ENCODE measurements at regions not wholly inside any gene's neighbourhood (a gene's known extent, or its start where the extent isn't known, plus 50 kb on each side); places are given as distances from the start of the nearest gene placed in this dataset.

DNA sequence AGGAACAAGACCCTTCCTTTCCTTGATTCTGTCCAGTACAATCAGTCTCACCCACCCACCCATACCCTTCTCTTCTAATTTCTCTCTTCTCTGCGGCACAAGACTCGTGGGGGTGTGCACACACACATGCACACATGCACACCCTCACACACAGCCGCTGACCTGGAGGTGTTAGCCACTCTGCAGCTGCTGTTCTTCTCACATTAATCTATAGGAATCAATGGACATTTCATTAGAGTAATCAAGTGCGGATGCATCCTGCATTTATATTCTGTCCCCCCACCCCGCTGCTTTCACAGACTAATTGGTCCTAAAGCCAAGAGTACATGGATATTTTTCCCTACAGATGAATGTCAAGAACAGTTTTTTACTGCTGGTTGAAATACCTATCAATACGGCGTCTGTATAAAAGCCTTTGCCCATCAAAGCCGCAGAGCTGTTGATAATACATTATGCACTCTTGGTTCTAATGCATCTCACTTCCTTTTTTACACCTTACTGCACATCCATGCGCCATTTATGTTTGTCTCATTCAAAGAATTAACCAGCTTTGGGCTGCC, 186.5 kb upstream of the ONECUT1 start:
- Histone ChIP-seq H3K27ac (no peak overlapping the region), H3K9me3 (ENCODE audit: low read depth) (no peaks in the 10 kb centered on the region), H3K27me3 (replicated peaks; ENCODE audit: insufficient read depth) (no peaks in the 10 kb centered on the region), H4K20me1 (ENCODE audit: insufficient read depth) (no peaks in the 10 kb centered on the region), H2AFZ (no peak overlapping the region), H3K4me1 (ENCODE audit: insufficient read depth) (no peaks in the 10 kb centered on the region), H3K4me2 (ENCODE audit: unreplicated experiment) (no peak overlapping the region), H3F3A (ENCODE audit: insufficient read depth) (no peaks in the 10 kb centered on the region), H3K9me2 (ENCODE audit: insufficient read depth) (no peaks in the 10 kb centered on the region), H3K9ac (no peak overlapping the region), H3K79me2 (ENCODE audit: insufficient read depth) (no peaks in the 10 kb centered on the region), H3K4me3 (no peak overlapping the region), H3K36me3 (ENCODE audit: low read depth) (no peaks in the 10 kb centered on the region)
- in situ Hi-C loops (cut with MboI), result no loop called here
- DNase-seq, result no peak
- WGBS, 2 experiments (ENCODE audit: low coverage in 1 of 2, low lambda C conversion rate in 2 of 2, missing lambda C conversion rate in 2 of 2), result 32% methylated on average over 9 of the region's 9 CpGs
- TF ChIP-seq EZH2 (IDR thresholded peaks at IDR 0.05; ENCODE audit: insufficient read depth, poor library complexity, severe bottlenecking) (no peak), EZH2phosphoT487 (IDR thresholded peaks at IDR 0.05; ENCODE audit: insufficient read depth, low read depth) (no peak)

- no peaks in the 10 kb centered on the region for H3K79me2 ChIP-seq (ENCODE audit: insufficient read depth)
- DNase-seq, result no peak
- H3F3A ChIP-seq (ENCODE audit: insufficient read depth), result no peaks in the 10 kb centered on the region
- no peaks in the 10 kb centered on the region for H4K20me1 ChIP-seq (ENCODE audit: insufficient read depth)
- H3K4me2 ChIP-seq (ENCODE audit: unreplicated experiment), result no peak overlapping the region
- H3K9ac ChIP-seq, result no peak overlapping the region
- H3K27me3 ChIP-seq (replicated peaks; ENCODE audit: insufficient read depth), result no peaks in the 10 kb centered on the region
- H3K9me3 ChIP-seq (ENCODE audit: low read depth), result no peaks in the 10 kb centered on the region
- 11 to 14% methylated on average over 4 of the region's 4 CpGs for WGBS, 2 experiments (ENCODE audit: low coverage in 1 of 2, low lambda C conversion rate in 2 of 2, missing lambda C conversion rate in 2 of 2)
- TF ChIP-seq EZH2 (IDR thresholded peaks at IDR 0.05; ENCODE audit: insufficient read depth, poor library complexity, severe bottlenecking), result no peak
- no peak for TF ChIP-seq EZH2phosphoT487 (IDR thresholded peaks at IDR 0.05; ENCODE audit: insufficient read depth, low read depth)
- no peak overlapping the region for H3K27ac ChIP-seq
- H2AFZ ChIP-seq, result no peak overlapping the region
- no peaks in the 10 kb centered on the region for H3K4me1 ChIP-seq (ENCODE audit: insufficient read depth)
- in situ Hi-C loops (cut with MboI), result no loop called here
- H3K36me3 ChIP-seq (ENCODE audit: low read depth), result no peaks in the 10 kb centered on the region
- H3K4me3 ChIP-seq, result no peak overlapping the region
- no peaks in the 10 kb centered on the region for H3K9me2 ChIP-seq (ENCODE audit: insufficient read depth)
Measured at GRCh38 chr15:52975941-52976449, 185.9 kb upstream of the ONECUT1 start.

GRCh38 chr15:52963865-52964264, 173.7 kb upstream of the ONECUT1 start:
- no peaks in the 10 kb centered on the region for H3K27me3 ChIP-seq (replicated peaks; ENCODE audit: insufficient read depth)
- in situ Hi-C loops (cut with MboI), result no loop called here
- no peak overlapping the region for H3K27ac ChIP-seq
- H3K4me3 ChIP-seq, result no peak overlapping the region
- H2AFZ ChIP-seq, result no peak overlapping the region
- no peaks in the 10 kb centered on the region for H4K20me1 ChIP-seq (ENCODE audit: insufficient read depth)
- TF ChIP-seq EZH2 (IDR thresholded peaks at IDR 0.05; ENCODE audit: insufficient read depth, poor library complexity, severe bottlenecking) (no peak), EZH2phosphoT487 (IDR thresholded peaks at IDR 0.05; ENCODE audit: insufficient read depth, low read depth) (no peak)
- H3K4me1 ChIP-seq (ENCODE audit: insufficient read depth), result no peaks in the 10 kb centered on the region
- H3K9ac ChIP-seq, result no peak overlapping the region
- no peaks in the 10 kb centered on the region for H3K9me2 ChIP-seq (ENCODE audit: insufficient read depth)
- no peaks in the 10 kb centered on the region for H3K79me2 ChIP-seq (ENCODE audit: insufficient read depth)
- no peak overlapping the region for H3K4me2 ChIP-seq (ENCODE audit: unreplicated experiment)
- no peaks in the 10 kb centered on the region for H3K36me3 ChIP-seq (ENCODE audit: low read depth)
- no peak for DNase-seq
- peaks cover 4% of the 10 kb centered on the region for H3K9me3 ChIP-seq (ENCODE audit: low read depth)
- no peaks in the 10 kb centered on the region for H3F3A ChIP-seq (ENCODE audit: insufficient read depth)

GRCh38 chr15:52960283-52960682, 170.1 kb upstream of the ONECUT1 start:
- H3K9ac ChIP-seq, result no peak overlapping the region
- no peaks in the 10 kb centered on the region for H3F3A ChIP-seq (ENCODE audit: insufficient read depth)
- H3K9me2 ChIP-seq (ENCODE audit: insufficient read depth), result no peaks in the 10 kb centered on the region
- H3K79me2 ChIP-seq (ENCODE audit: insufficient read depth), result no peaks in the 10 kb centered on the region
- no peak overlapping the region for H3K4me2 ChIP-seq (ENCODE audit: unreplicated experiment)
- no peaks in the 10 kb centered on the region for H3K27me3 ChIP-seq (replicated peaks; ENCODE audit: insufficient read depth)
- DNase-seq, result no peak
- 14 to 20% methylated on average over 6 of the region's 6 CpGs for WGBS, 2 experiments (ENCODE audit: low coverage in 1 of 2, low lambda C conversion rate in 2 of 2, missing lambda C conversion rate in 2 of 2)
- H3K9me3 ChIP-seq (ENCODE audit: low read depth), result peaks cover 4% of the 10 kb centered on the region
- H2AFZ ChIP-seq, result no peak overlapping the region
- no peaks in the 10 kb centered on the region for H3K36me3 ChIP-seq (ENCODE audit: low read depth)
- no peak overlapping the region for H3K4me3 ChIP-seq
- H3K27ac ChIP-seq, result no peak overlapping the region
- no peaks in the 10 kb centered on the region for H3K4me1 ChIP-seq (ENCODE audit: insufficient read depth)
- in situ Hi-C loops (cut with MboI), result no loop called here
- no peak for TF ChIP-seq EZH2phosphoT487 (IDR thresholded peaks at IDR 0.05; ENCODE audit: insufficient read depth, low read depth)
- TF ChIP-seq EZH2 (IDR thresholded peaks at IDR 0.05; ENCODE audit: insufficient read depth, poor library complexity, severe bottlenecking), result no peak
- no peaks in the 10 kb centered on the region for H4K20me1 ChIP-seq (ENCODE audit: insufficient read depth)

- H3K4me3 ChIP-seq, result no peak overlapping the region
- no peaks in the 10 kb centered on the region for H3K79me2 ChIP-seq (ENCODE audit: insufficient read depth)
- H3K9ac ChIP-seq, result no peak overlapping the region
- H3K4me2 ChIP-seq (ENCODE audit: unreplicated experiment), result no peak overlapping the region
- H3K4me1 ChIP-seq (ENCODE audit: insufficient read depth), result no peaks in the 10 kb centered on the region
- no peaks in the 10 kb centered on the region for H3K36me3 ChIP-seq (ENCODE audit: low read depth)
- H3F3A ChIP-seq (ENCODE audit: insufficient read depth), result no peaks in the 10 kb centered on the region
- in situ Hi-C loops (cut with MboI), result no loop called here
- DNase-seq, result no peak
- no peak for TF ChIP-seq EZH2 (IDR thresholded peaks at IDR 0.05; ENCODE audit: insufficient read depth, poor library complexity, severe bottlenecking)
- TF ChIP-seq EZH2phosphoT487 (IDR thresholded peaks at IDR 0.05; ENCODE audit: insufficient read depth, low read depth), result no peak
- no peaks in the 10 kb centered on the region for H3K27me3 ChIP-seq (replicated peaks; ENCODE audit: insufficient read depth)
- no peaks in the 10 kb centered on the region for H3K9me2 ChIP-seq (ENCODE audit: insufficient read depth)
- H2AFZ ChIP-seq, result no peak overlapping the region
- no peak overlapping the region for H3K27ac ChIP-seq
- WGBS, 2 experiments (ENCODE audit: low coverage in 1 of 2, low lambda C conversion rate in 2 of 2, missing lambda C conversion rate in 2 of 2), result 16 to 24% methylated on average over 2 of the region's 2 CpGs
- H3K9me3 ChIP-seq (ENCODE audit: low read depth), result no peaks in the 10 kb centered on the region
- H4K20me1 ChIP-seq (ENCODE audit: insufficient read depth), result no peaks in the 10 kb centered on the region
Measured at GRCh38 chr15:52943746-52944145, 153.6 kb upstream of the ONECUT1 start.
